Renal cortical epithelial cell (primary cell): ENCODE measurements at regions not wholly inside any gene's neighbourhood (a gene's known extent, or its start where the extent isn't known, plus 50 kb on each side); places are given as distances from the start of the nearest gene placed in this dataset.

Source experiments
- DNase-seq: peaks from one replicate; pipeline ENCODE4 v3.0.0-alpha.2; 2011; ENCODE audit warnings: low read depth

DNA sequence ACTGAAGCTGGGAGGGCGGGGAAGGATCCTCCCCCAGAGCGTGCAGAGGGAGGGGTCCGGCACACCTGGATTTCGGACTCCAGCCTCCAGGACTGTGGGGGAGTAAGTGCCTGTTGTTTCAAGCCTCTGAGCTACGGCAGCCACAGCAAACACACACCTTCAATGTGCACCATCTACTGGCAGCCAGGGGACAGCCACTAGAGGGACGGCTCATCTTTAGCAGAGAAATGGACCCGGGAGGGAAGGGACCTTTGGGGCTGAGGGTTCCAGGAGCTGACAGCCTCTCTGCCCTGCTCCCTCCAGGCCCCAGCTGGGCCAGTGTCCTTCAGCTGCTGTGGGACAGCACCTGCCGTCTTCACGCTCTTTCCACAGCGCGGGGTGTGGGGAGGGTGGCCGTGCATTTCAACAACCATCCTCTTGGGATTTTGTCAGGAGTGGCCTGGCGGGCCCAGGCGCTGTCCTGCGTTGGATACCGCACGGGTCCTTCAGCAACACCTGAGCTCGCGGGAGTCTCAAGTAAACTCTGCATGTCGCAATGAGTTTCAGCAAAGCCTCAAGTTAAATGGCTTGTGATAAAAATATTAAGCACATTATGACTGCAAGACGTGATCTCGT lies 209.2 kb upstream of the C14orf180 start:
- no peak for DNase-seq

DNA sequence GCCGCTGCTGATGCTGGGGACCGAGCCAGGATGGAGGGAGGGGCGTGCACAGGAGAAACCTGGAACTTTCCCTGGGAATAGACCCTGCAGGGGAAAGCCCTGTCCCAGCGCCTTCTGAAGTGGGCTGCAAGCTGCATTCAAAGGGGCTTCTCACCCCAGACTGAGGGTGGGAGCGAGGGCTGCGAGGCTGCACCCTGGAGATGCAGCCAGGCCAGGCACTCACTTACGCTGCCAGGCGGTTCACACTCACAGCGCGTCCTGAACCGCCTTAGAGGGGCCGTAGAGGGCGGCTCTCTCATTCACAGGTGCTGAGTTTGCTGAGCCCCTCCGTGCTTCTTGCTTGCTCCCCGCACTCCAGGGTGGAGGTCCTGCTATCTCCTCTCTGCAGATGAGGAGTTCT lies 208.5 kb upstream of the C14orf180 start:
- no peak for DNase-seq

DNA sequence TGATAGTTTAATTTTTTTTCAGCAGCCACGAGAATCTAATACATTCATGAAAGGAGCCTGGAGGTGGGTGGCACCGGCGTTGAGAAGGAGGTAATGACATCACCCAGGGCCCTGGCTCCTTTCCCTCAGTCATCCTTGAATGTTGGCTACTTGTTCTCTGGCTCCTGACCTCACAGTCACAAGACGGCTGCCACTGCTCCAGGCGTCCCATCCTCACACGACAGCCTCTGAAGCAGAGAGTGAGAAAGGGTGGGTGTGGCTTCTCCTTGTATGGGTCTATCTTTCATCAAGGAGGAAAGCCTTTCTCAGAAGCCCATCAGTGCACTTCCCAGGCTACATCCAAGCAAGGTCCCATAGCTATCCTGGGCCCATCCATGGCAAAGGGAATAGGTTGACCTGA lies 207.6 kb upstream of the C14orf180 start:
- DNase-seq, result no peak

DNA sequence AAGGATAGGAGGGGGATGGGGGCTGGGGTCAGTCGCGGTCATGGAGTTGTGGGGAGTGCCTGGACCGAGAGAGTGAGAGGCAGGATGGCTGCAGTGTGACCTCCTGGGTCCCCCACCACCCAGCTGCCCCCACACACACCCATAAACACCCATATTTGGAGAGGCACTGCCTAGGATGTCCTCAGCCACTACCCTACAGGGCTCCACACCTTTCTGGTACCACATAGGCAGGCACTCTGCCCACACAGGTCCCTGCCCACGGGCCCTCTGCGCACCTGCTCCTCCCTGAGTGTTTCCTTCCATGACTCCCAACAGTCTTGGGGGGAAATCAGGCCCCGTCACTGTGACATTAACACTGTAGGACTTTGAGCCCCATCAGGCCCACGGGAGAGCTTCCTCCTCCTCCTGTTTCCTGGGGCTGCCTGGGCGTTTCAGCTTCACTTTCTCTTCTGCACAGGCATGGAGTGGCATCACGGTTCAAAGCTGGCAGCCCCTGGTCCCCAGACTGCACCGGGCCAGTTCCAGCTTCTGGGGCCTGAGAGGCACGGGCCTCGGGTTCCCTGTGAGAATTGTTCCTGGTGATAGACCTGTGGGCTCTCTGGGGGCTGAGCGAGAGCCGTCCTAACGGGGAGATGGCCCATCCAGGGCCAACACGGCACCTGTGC lies 207.0 kb upstream of the C14orf180 start:
- DNase-seq, result no peak

DNA sequence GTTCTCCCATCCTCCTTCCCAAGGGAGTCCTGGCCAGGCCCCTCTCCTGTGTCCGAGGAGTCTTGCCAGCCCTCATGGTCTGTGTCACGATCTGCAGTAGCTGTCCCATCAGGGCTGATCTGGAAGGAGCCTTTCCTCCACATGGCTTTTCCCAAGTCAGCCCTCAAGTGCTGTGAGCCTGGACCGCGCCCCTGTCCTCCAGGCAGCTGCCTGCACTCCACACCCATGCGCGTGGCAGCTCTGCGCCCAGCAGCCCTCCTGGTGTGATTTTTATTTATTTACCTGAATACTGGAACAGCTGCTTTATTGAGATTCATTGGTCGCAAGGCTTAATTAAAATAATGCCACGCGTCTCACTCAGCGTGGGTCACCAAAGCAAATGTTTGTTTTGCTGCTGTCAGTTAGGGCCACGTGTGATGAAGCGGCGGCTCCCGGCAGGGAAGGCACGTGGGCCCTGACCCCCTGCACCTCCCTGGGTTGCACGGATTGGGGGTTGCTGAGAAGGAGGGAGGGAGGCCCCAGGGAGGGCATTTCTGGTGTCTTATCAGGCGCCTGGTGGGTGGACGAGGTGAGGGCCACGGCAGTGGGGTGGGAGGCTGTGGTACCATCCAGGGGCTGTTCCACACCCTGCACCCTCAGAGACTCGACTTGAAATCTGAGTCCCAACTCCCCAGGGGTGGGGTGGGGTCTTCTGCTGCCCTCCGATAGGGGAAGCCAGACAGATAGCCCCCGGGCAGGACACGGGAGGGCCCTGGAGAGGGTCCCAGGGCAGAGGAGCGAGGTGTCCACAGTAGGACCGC lies 206.3 kb upstream of the C14orf180 start:
- DNase-seq, result no peak

DNA sequence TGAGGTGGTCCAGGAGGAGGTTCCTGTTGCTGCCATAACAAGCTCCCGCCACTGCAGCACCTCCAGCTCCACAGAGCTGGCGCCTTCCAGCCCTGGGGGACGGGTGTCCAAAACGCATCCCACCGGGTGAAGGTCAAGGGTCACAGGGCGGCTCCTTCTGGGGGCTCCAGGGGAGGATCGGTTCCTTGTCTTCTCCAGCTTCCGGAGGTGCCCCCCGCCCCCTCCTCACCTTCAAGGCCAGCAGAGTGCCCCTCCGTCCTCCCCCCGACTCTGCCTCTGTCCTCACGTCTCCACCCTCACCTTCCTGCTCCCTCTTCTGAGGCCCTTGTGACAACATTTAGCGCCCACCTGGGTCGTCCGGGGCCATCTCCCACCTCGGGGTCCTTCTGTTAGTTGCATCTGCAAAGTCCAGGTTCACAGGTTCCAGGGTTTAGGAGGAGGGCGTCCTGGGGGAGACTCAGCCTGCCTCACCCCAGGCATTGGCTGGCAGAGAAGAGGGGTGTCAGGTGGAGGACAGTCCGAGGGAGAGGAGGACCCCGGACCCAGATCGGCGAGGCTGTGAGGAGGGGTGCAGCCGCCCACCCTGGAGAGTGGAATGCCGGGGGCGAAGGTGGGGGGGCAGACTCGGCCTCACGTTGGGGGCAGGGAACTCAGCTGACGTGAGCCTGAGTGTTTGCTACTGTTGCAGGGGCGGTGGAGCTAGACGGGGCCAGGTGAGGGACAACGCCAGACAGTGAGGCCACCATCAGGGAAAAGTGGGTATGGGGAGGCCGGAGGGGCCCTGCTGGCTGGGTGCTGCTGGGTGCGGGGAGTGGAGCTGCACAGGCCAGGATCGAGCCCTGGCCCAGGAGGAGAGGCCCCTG lies 205.5 kb upstream of the C14orf180 start:
- DNase-seq, result no peak

DNA sequence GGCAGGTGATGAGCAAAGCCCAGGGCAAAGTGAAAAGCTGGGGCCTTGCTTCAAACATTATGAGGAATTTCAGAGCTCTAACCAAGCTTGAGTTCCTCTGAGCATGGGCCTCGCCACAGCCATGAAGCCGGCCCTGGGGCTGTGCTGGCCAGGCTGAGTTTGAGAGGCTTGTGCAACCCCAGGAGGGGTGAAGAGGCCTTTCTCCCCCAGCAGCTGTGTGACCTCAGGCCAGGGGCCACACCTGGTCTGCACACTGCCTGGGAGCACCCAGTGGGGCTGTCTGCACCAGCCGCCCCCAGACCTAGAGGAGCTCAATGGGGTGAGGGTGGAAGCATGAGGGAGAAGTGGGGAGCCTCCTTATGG lies 204.9 kb upstream of the C14orf180 start:
- DNase-seq, result no peak

DNA sequence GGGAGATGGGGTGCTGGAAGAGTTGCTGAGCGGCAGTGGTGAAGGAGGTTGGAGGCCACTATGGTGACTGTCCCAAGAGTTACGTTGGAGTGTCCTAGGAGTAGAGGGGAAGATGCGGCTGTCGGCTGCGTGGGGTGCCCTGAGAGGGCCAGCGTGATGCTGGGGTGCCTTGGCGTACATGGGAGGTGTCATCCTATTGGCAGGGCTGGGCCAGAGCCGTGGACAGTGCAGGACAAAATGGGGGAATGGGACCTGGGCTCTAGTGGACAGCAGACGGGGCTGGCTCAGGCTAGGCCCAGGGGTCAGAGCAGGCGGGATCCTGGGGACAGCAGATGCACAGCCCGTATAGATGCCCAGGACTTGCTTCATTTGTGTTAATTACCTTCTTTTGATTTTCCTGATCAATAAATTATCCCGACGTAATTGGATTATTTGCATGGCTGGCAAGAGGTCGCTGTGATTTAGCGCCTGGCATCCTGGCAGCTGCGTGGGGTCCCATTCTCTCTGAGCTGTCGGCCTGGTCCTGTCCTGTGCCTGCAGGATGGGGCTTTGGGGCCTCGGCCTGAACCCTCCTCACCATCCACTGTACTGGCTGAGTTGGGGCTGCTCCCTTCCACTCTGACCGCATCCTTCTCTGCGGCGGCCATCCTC lies 203.9 kb upstream of the C14orf180 start:
- no peak for DNase-seq

DNA sequence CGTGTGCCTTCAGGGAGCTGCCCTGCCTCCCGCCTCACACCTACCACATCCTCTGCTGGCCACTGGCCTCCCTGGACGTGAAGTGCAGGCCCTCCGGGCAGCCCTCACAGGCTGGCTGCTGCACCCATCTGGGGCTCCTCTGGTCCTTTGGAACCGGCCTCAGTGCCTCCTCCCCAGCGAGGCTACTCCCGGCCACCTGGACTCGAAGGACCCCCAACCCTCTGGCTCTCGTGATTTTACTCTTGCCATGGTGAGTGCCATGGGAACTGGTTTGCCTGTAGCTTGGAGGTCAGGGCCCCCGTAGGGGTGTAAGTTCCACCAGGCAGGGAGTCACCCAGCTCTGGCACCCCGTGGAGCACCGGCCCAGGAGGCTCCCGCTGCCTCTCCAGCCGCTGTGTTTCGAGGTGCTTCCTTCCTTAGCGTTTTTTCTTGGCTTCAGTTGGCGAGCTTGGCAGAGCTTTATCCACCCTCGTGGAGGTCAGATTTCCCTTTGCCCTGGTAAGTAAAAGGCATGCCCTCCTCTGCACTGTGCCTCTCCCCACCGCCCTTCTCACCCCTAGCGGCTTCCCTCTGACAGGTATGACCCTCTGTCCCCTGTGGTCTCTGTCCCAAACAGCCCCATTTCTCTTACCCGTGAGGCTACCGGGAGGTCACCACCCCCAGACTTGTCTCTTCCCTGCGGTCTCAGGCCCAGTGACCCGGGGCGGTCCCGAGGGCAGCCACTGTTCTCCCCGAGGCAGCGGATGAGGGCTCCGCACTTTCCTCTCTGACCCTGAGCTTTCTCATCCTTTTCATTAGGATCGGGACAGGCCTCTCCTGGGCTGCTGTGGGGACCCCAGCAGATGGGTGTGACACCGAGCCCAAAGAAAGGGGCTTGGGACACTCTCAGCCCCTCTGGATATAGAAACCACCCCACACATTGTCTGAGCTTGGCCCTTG lies 203.1 kb upstream of the C14orf180 start:
- DNase-seq, result no peak

DNA sequence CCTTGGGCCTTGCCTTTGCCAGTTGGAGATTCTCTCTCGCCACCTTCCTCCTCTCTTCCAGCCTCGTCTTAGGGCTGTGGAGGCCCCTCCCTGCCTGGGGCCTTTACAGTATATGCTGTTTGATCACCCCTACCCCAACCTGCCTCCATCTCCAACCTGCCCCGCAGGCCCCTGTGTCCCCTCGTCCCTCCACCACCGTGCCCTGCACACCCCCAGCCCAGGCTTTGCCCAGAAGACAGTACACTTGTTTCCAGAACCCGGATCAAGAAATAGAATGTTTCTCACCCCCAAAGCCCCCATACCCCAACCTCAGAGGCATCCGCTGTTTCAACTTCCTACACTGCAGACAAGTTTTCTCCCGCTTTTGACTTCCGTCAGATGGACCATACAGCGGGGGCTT lies 202.3 kb upstream of the C14orf180 start:
- DNase-seq, result no peak

DNA sequence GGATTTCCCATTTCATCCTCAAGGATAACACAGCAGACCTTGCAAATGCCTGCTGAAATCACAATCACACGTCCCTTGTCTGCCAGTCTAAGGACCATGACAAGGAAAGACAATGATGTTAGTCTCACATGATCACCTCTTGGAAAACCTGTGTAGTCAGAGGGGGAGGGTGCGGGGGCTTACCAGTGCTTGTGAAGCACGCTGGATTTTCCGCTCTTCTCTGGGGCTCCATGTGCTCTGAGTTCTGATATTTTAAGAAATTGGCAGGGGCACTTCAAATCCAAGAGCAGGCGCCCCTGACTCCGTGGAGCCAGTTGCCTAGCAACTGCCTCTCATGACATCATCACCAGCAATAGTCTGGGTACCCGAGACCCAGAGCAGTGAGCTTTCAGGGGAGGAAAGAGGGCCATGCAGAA lies 200.9 kb upstream of the C14orf180 start:
- no peak for DNase-seq

DNA sequence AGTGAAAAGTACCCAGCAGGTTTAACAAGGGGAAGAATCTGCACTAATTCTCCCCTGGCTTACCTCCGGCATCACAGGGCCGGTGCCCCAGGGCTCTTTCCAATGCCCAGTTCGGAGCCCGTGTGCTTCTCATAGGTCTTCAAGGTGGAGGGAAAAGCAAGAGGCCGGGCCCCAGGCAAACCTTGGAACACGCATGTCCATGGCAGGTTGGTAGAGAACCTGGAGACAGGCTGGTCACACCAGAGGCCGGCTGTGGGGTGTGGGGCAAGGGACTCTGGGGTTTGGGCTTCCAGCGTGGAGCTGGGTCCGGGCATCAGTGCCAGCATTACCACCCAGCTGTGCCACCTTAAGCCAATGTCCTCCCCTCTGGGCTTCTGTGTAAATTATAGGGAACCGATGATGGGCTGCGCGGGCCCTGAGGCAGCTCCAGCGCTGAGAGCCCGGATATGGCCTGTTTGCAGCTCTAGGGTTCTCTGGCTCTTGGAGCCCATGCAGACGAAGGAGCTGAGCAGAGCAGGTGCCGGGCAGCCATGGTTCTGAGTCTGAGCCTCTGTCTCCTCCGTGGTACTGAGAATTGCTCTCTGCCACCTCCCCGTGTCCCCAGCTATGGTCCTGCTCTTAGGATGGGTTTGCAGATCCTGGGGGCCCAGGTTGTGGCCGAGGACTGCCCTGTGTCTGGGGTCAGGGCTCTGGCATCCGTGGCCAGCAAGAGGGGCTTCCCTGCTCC lies 197.0 kb upstream of the C14orf180 start:
- DNase-seq, result no peak

DNA sequence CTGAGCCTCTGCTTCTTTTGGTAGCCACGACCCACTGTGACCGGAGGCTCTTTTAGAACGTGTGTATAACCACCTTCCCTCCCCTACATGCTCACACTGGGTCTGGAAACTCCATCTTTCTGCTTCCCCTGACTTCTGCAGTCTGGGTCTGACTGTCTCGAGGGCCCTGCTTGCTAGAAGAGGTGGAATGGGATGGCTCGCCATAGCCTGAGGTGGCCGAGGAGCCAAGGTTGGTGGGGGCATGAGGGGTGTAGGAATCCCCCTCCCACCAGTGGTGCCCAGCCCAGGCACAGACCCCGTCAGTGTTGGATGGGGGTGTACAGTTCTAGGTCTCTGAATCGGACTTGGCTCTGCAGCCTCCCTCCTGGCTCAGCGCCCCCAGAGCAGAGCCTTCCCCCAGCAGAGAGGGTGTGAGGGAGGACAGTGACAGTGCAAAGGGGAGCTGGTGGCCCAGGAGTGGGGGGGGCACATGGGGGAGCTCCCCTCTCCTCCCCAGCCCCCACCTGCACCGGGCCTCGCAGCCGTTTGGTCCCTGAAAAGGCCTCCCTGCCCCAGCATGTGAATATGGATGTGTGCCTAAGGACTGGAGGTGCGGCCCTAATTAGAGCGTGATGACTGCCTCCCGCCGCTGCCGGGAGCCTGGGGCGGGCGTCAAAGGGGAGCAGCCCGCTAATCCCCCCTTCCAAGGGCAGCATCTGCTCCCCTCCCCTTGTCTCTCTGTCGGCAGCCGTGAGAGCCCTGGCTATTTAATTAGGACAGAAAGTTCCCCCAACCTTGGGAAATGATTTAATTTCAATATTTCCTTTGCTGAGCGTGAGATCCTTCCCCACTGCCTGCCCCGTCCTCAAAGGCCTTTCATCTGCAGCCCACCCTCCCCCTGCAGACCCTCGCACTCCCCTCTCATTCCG lies 196.2 kb upstream of the C14orf180 start:
- no peak for DNase-seq

DNA sequence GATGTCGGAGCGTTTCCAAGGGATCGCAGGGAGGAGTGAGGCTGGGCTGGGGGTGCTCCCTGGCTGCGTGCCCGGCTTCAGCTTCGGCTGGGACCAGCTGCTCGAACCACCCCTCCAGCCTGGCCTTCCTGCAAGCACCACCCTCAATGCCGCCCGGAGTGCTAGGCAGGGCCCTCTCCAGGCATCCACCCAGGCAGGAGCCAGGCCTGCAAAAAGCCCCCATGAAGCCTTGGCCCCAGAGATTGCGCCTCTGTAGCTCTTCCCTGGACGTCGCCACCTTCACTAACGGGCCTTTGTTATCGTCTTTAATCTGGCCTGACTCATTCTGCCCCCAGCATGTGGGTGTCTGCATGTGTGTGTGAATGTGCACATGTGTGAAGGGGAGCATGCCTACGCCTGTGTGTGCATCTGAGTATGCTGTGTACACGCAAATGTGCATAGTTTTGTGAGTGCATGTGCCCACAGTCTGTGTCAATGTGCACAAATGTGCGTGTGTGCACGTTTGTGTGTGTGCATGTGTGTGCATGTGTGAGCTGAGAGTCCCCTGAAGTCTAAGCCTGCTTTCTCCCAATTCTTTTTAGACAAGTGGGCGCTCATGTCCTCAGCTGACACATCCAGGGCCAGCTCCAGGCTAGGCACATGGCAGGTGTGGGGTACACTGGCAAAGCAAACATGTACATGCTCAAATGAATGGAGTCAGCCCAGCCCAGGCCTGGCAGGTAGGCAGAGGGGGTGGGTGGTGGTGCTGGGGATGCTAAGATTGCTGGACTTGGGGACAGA lies 195.4 kb upstream of the C14orf180 start:
- no peak for DNase-seq

DNA sequence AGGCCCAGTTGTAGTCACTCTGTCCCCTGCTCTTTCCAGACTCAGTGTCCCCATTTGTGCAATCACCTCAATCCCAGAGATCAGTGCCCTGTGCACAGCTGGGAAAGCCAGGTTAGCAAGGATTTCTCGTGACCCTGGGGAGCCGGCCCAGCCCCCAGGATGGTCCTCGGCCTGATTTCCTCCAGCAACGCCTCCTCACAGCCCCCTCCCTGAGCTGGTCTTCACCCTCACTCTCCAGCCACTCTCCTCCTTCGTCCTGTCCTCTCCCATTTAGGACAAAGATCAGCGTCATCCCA lies 194.8 kb upstream of the C14orf180 start:
- no peak for DNase-seq

DNA sequence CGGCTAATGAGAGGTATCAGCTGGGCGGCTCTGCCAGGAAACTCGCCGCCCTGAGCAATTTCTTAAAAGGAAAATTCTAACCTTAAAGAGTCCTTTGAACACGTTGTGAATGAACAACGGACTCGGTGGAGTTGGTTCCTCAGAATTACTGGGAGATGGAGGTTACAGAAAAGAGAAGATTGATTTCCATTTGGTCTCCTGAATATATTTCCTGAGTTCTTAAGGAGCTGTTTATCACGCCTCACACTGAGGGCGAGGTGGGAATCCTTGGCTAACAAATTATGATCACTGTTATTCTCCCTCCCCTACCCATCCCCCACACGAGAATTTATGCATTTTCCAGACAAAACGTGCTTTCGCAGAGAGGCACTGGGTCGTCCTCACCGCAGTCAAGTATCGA lies 194.5 kb upstream of the C14orf180 start:
- DNase-seq, result no peak

DNA sequence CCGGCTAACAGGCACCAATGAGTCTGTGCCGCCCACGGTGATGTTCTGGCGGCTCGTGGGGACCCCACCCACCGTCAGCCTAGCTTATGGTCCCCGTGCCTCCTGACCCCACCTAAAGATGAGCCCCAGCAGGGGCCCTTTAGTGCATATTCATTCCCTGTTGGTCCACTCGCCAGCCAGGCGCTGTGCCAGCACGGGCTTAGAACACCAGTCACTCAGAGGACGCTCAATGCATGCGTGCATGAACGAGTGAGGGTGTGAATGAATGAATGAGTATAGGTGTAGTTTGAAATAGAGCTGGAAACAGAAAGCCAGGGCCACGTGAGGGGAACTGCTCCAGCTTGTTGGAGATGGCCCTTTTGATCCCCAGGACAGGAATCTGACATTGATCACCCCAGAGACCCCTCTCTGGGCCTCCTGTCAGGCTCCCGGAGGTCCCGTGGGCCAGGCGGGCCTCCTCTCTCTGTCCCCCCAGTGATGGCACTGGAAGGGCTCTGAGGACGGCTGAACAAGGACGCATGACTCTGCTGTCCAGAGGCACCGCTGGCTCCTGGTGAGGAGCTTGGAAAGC lies 193.9 kb upstream of the C14orf180 start:
- DNase-seq, result no peak
